Ovary (tissue), 3 donors: ENCODE measurements at regions not wholly inside any gene's neighbourhood (a gene's known extent, or its start where the extent isn't known, plus 50 kb on each side); places are given as distances from the start of the nearest gene placed in this dataset.

Experiments
- EP300 ChIP-seq: sonication (generic); formaldehyde crosslinking; IDR thresholded peaks from one replicate; pipeline ENCODE4 v1.6.1; 2017; ENCODE audit warnings: antibody characterized with exemption
- POLR2A ChIP-seq: fragments of 450-650 bp; IDR thresholded peaks from one replicate; pipeline ENCODE4 v1.6.1; 2017; ENCODE audit warnings: antibody characterized with exemption, mild to moderate bottlenecking, moderate library complexity
- TF ChIP-seq, protein P1 (sequence below), 3 donors: fragments of 450-650 bp in 2 of 3; fragments of 200-600 bp in 1 of 3; IDR thresholded peaks; one replicate each; pipeline versions ENCODE4 v1.5.1 to v1.8.0; 2016 to 2022; ENCODE audit warnings: antibody characterized with exemption in 3 of 3, mild to moderate bottlenecking in 1 of 3
- donor health status: DM: no; HTN: no; CAD: no.

DNA sequence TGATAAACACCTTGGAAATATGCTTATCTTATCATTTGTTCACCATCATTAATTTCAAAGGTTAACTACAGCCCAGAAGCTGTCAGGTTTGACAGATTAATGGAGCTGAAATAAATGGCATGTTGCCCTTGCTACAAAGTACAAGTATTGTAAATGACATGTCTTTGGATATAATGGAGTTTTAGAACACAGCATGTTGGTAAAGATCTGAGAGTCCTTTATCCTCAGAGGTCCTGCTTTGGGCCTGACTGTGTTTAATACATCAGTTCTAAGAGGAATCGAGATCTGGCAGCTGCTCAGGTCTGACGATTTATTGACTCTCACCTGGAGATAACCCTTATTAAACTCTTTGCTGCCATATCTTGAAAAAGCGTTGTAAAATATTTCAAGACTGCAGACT lies 222.7 kb upstream of the OPRM1 start:
- TF ChIP-seq, protein P1, sequence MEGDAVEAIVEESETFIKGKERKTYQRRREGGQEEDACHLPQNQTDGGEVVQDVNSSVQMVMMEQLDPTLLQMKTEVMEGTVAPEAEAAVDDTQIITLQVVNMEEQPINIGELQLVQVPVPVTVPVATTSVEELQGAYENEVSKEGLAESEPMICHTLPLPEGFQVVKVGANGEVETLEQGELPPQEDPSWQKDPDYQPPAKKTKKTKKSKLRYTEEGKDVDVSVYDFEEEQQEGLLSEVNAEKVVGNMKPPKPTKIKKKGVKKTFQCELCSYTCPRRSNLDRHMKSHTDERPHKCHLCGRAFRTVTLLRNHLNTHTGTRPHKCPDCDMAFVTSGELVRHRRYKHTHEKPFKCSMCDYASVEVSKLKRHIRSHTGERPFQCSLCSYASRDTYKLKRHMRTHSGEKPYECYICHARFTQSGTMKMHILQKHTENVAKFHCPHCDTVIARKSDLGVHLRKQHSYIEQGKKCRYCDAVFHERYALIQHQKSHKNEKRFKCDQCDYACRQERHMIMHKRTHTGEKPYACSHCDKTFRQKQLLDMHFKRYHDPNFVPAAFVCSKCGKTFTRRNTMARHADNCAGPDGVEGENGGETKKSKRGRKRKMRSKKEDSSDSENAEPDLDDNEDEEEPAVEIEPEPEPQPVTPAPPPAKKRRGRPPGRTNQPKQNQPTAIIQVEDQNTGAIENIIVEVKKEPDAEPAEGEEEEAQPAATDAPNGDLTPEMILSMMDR (IDR thresholded peaks at IDR 0.05): no peak
- TF ChIP-seq POLR2A (no peak), EP300 (no peak)
